ENCODE measurements at regions not wholly inside any gene's neighbourhood (a gene's known extent, or its start where the extent isn't known, plus 50 kb on each side); places are given as distances from the start of the nearest gene placed in this dataset.
"Not testable (repeated sequence)": the region's sequence is repeated elsewhere in the genome, so short reads cannot be mapped to it uniquely, and the experiment has no call there.

DNA sequence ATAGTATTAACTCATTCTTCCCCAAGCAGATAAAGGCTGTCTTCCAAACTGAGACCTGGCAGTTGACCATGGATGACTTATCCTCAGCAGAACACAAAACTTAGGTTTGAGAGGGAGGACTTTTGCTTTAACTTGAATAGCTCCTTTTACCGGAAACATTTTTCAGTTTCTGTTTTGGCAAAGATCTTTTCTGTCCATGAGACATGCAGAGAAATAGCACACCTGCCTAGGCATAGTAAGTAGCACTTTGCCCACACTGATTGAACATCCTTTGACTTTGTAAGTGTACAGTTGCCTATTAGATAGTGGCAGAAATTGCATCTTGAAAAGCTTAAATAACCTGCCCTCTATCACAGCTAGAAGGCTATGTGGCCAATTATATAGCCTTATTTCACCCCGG, 1962.5 kb downstream of the MRPL39 start:
- DNase-seq (ENCODE audit: low read depth, low spot score), result no peak
- H3K27ac ChIP-seq, result no peak overlapping the region

DNA sequence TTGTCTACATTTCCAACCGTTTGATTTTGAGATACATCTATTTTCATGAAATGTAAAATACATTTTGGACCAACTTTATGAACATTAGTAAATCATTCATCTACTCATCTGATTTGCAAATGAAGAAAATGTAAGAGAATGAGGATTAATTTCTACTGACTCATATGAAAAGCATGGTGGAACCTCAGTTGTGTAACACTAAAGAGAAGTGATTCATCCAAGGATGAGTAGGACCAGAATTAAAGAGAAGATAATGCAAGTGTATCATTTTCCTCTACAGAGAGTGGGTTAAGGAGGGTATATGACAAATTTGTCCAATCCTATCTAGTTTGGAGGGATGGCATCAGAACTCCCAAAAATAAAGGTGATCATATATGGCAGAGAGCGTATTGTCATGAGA, 1967.6 kb downstream of the MRPL39 start:
- no peak overlapping the region for H3K27ac ChIP-seq
- no peak for DNase-seq (ENCODE audit: low read depth, low spot score)

DNA sequence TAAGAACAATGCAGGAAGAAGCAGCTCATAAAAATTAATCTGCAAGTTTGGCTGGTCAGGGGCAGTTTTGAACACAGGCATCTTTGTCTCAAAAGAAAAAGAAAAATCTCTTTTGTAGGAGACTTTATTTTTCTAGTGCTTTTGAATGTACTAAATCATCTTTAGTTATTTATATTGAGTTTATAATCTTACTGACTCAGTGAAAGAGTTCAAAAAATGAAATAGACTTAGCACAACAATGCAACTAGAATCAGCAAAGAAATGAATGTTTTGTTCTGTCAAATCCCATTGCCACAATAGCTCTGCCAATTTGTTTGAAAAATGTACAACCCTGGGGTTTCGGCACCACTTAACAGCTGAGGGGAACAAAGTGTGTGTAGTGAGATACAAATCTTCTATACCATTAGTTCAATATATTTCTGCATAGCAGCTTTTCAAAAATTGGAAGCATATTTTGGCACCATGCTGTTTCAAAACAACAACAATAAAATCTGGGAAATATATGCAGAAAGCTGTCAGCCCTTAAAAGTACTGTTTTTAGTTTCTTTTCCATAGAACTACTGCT, 1969.1 kb downstream of the MRPL39 start:
- no peak overlapping the region for H3K27ac ChIP-seq
- no peak for DNase-seq (ENCODE audit: low read depth, low spot score)

DNA sequence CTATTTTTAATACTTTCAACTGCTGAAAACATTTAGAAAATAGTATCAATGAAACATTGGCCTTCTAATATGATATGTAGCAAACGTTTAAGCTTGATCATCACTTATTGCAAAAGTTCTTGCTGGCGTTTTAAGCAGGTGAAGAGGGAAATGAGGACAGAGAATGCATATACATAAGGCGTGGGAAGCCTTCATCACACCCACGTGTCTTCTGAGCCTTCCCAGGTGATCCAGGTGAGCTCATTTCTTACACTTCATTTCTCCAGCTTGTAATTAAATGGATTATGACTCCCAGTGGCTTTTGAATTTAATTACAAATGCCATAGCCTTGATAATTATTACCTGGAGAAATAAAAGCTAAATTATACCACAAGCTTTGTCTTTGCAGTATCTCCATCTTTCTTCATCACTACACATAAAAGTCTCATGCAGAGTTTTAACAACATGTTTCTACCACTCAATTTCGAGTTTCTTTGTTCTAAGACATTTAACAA, 1973.8 kb downstream of the MRPL39 start:
- H3K27ac ChIP-seq, result no peak overlapping the region
- no peak for DNase-seq (ENCODE audit: low read depth, low spot score)

DNA sequence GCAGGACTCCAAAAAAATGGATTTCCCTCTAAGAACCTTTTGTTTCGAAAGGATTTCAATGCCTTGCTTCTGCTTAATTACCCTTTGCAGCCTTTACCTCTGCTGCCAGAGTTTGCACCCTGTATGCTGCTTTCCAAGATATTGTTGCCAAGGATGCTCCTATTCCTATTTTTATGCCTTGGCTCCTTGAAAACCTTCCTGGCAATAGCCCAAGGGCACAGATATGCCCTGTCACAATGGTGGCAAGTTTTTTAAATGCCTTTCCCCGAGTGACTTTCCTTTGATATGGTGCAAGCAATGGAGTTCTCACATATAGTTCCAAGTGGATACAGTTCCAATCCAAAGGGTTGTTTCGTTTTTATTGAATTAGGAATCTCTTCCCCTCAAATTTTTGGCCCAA, 1983.0 kb downstream of the MRPL39 start:
- H3K27ac ChIP-seq, result no peak overlapping the region
- no peak for DNase-seq (ENCODE audit: low read depth, low spot score)

DNA sequence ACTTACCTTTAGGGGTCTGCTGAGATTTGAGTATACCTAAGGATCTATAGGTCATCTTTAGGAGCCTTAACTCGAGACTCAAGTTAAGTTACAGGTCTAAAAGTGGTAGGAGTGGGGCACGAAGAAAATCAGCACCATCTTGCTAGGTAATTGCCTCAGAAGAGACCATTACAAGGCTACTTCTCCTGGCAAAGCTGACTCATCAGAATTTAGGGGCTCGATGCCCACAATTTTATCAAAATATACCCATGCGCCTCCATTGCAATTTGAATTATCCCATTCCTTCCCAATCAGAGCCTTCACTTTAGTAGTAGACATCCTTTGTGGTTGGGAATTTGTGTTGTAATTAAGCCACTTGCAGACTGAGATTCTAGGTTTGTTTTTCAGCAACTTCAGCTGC, 1994.3 kb downstream of the MRPL39 start:
- H3K27ac ChIP-seq, result no peak overlapping the region
- DNase-seq (ENCODE audit: low read depth, low spot score), result no peak

DNA sequence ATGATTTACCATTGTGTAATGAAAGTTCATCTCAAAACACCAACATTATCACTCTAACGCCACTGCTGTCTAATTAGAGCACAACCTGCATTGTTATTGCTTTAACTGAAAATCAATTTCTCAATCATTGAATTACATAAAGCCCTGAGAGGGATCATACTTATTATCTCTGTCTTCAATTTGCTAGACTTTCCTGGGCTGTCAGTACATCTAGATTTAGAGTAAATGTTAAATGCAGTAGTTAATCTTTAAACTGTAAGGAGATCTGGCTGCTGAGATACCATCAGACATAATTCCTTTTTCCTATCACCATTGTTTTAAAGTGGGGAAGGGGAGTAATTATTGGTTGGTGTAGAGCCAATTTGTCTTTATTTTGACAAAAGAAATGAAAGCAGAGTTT, 1995.1 kb downstream of the MRPL39 start:
- H3K27ac ChIP-seq, result no peak overlapping the region
- DNase-seq (ENCODE audit: low read depth, low spot score), result no peak

DNA sequence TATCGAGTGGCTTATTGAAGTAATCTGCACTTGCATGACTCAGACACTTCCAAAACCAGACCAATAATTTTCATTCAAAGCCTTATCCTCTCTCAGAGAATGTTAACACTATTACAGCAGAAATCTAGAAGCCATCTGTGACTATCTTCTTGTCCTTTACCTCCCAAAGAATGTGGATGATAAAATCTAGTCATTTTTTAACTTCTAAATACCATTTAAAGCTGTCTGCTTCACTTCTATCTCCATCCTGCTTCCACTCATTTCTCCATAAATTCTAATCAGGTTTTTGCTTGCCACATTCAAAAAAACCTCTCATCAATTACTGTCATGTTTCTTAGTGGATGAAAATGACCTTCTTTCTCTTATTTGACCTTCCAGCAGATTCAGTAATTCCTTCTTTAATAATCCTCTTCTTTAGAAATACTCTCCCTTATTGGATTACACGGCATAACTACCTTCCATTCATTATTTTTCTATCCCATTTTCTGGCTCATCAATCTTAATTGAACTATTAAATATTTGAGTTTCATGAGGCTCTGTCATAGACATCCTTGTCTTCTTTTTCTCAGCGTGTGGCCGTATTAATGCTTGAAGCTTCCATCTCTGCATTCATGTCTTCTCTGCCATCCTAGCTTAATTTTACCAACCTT, 1999.4 kb downstream of the MRPL39 start:
- no peak overlapping the region for H3K27ac ChIP-seq
- no peak for DNase-seq (ENCODE audit: low read depth, low spot score)

DNA sequence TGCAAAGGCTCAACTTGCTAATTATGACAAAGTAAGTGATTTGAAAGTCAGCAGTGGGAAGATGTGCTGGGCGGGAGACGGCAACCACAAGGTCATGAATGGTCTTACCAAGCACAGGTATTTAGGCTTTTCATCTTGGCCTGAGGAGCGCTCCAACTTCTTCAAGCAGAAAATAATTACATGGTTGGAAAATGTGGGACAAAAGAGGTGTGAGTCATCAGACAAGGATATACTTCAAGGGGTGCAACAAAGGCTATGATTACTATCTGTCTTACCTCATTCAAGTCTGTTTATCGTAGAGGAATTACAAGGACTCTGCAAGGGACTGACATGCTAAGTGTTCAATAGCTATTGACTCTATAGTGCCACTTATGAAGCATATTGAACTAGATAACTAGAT, 2005.7 kb downstream of the MRPL39 start:
- H3K27ac ChIP-seq, result no peak overlapping the region
- DNase-seq (ENCODE audit: low read depth, low spot score), result no peak

DNA sequence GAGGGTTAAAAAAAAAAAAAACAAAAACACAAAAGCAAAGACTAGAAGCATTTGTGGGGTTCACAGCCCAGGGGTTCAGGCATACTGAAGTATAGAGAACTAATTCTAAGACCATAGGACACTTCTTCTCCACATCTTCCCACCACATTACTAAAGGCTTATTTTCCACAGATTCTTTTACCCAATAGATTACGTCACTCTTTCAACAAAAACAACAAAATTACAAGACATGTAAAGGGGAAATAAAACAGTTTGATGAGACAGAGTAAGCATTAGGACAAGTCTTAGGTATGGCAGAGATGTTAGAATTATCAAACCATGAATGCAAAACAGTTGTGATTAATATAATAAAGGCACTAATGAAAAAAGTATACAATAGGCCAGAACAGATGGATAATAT, 2013.7 kb downstream of the MRPL39 start:
- DNase-seq (ENCODE audit: low read depth, low spot score), result no peak
- H3K27ac ChIP-seq, result no peak overlapping the region

DNA sequence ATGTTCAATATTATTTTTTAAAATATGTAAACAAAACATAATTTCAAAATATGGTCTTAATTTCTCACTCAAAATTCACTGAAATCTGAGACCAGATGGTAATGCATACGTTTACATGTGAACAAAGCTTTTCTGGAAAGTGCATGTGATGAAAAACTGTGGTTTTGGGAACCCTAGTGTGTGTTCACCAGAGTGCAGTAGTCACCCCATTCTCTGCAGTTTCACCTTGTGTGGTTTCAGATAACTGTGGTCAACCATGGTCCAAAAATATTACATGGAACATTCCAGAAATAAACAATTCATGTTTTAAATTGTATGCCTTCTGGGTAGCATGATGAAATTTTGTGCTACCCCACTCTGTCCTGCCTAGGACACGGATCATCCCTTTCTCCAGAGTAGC, 2021.9 kb downstream of the MRPL39 start:
- no peak for DNase-seq (ENCODE audit: low read depth, low spot score)
- no peak overlapping the region for H3K27ac ChIP-seq

DNA sequence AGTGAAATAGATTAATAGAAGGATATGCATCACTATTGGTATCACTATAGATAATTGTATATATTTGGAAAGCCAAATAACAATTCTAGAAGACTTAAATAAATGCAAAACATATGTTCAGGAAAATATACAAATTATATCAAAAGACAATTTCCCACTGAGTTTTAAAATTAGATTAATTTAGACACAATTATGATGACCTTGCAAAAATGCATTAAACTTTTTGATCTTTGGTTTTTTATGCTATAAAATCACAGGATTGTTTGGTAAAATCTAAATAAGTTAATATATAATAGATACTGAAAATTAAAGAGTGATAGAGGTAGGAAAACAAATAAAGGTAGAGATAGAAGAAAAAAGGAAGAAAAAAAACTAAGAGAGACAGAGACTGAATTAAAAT, 2027.7 kb downstream of the MRPL39 start:
- DNase-seq (ENCODE audit: low read depth, low spot score), result no peak
- no peak overlapping the region for H3K27ac ChIP-seq

DNA sequence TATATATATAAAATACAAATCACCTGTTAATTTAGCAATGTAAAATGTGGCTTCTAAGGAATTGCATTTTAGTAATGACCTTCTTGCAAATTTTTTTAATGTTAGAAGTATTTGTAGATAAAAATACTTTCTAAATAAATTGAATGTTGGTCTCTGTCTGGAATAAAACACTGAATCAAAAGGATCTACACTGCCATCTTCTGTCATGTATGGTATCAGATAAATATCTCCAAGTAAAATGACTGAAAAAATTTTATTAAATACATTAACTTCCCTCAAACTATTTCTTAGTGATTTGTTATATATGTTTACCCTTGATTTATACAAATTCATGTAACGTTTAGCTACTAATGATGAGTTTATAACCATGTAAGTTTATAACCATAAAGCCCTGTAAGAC, 2029.3 kb downstream of the MRPL39 start:
- no peak overlapping the region for H3K27ac ChIP-seq
- no peak for DNase-seq (ENCODE audit: low read depth, low spot score)

DNA sequence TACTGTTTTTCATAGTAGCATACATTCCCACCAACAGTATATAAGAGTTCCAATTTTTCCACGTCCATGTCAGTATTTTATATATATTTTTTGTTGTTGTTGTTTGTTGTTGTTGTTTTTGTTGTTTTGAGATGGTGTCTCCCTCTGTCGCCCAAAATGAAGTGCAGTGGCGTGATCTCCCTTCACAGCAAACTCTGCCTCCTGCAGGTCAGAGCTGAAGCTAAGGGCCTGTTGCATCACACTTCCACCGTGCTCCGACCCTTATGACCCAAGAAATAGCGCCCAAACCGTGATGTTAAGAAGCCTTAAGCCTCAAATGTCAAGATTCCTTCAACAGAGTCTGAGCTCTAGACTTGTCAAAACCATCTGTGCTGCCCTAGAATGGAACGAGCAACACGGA, 2032.3 kb downstream of the MRPL39 start:
- DNase-seq (ENCODE audit: low read depth, low spot score), result no peak
- no peak overlapping the region for H3K27ac ChIP-seq

DNA sequence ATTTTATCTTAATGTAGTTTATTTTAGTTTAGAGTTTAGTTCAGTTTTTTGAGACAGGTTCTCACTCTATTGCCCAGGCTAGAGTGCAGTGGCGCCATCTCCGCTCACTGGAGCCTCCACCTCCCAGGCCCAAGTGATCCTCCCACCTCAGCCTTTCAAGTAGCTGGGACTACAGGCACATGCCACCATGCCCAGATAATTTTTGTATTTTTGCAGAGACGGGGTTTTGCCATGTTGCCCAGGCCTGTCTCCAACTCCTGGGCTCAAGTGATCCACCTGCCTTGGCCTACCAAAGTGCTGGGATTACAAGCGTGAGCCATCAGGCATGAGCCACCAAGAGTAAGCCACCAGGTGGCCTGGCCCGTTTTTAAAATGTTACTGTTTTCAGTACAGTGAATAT, 2058.4 kb downstream of the MRPL39 start:
- not testable (repeated sequence) for DNase-seq (ENCODE audit: low read depth, low spot score); H3K27ac ChIP-seq

DNA sequence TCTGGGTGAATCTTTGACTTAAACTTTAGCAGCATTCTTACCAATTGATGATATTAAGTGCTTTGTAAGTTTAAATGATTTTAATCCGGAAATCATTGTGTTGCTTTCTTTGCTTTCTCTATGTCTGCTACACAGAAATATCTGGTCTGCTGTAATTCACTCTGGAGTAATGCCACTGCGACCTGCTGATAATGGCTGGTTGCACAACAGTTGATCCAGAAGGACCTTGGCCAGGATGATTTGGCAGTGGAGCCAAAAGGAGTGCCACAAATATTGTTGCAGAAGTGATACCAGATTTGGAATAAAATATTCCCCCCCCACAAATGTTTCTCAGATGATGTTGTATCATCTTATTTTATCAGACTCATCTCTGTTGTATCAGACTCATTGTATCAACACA, 2063.9 kb downstream of the MRPL39 start:
- DNase-seq (ENCODE audit: low read depth, low spot score), result no peak

DNA sequence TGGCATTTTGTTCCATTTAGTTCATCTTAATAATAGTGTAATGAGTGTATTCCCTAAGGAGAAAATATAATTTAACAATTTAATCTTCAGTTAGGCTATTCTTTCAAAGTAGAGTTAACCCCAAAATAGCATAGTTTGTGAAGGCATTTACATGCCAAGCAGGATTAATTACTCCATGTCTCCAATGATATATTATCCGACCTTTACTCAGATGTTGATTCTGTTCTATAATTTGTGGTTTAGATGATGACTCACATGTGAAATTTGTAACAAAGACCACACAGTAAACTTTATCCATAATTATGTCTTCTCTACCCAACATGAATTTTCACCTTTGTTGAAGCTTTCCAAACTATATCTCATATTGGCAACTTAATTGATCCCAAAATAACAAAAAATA, 2065.2 kb downstream of the MRPL39 start:
- no peak for DNase-seq (ENCODE audit: low read depth, low spot score)
- no peak overlapping the region for H3K27ac ChIP-seq

More for the DNA sequence above, 2063.9 kb downstream of the MRPL39 start:
- no peak overlapping the region for H3K27ac ChIP-seq

DNA sequence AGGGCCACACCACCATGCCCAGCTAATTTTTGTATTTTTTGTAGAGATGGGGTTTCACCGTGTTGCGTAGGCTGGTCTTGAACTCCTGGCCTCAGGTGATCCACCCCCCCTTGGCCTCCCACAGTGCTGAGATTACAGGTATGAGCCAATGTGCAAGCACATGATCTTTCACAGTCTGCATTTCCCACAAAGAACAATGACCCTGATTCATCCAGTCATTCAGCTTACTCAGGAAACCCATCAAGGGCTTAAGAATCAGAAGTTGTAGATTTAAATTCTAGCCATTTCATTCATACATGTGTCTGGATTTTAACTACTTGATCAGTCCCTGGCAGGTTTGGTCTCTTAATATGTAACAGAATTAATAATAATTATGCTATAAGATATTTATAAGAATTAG, 2065.7 kb downstream of the MRPL39 start:
- DNase-seq (ENCODE audit: low read depth, low spot score), result no peak
- H3K27ac ChIP-seq, result no peak overlapping the region

DNA sequence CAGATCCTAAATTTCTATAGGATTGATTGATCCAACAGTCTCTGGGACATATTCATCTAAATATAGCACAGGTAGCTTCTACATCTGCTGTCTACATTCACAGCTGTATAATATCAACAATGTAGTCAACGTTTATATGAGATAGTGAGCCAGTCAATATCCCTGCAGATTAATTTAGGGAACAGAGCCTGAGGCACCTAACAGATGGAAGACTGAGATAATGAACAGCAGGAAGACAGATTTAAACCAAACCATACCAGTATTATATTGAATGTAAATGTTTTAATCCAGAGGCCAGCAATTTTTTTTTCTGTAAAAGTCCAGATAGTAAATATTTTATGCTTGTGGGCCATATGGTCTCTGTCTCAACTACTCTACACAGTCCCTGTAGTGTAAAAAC, 2072.4 kb downstream of the MRPL39 start:
- no peak overlapping the region for H3K27ac ChIP-seq
- no peak for DNase-seq (ENCODE audit: low read depth, low spot score)

DNA sequence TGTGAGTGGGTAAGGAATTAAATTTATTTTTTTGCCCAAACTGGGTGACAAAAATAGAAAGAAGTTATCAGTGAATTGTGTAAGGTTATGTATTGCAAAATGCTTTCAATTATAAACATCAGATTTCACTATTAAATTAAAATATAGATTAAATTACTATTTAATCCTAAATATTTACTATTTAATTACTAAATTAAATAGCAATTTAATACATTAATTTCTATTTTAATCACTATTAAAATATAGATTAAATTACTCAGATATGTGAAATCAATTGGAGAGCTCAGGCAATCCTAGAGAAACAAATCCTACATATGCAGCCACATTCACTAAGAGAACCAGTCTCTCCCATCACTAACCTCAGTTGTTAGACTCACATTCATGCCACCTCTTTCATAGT, 2075.8 kb downstream of the MRPL39 start:
- DNase-seq (ENCODE audit: low read depth, low spot score), result no peak
- H3K27ac ChIP-seq, result no peak overlapping the region

DNA sequence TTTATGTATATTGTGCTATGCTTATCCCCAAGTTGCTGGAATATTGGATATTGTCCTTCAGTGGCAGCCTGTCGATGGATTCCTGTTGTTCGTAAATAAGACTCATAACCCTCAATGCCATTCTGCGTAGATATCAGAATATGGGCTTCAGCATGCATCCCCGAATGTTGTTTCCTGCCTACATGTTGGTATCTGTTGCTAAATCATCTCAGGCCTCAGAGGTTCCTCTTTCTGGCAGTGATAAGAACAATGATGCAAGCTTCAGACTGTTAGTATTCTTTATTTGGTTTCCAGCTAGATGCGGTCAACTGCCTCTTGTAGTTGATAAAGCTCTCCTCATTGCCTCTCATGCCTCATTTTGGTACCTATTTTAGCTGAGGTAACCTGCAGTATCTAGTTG, 2082.6 kb downstream of the MRPL39 start:
- H3K27ac ChIP-seq, result no peak overlapping the region
- no peak for DNase-seq (ENCODE audit: low read depth, low spot score)

DNA sequence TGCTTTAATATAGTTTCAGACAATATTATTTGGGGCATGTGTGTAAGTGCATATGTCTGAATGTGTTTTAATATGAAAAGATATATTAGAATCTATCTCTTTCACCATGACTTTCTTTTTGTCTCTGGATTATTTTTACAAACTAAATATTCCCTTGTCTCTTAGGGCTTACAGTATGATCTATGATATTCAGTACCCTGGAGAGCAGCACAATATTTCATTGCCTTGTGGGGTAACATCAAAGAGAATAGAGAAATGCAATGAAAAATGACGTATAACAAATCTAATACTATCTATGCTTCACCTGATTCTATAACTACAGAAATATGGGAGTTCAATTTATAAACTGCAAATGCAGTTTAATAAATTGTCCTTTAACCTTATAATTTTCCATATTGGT, 2084.5 kb downstream of the MRPL39 start:
- DNase-seq (ENCODE audit: low read depth, low spot score), result no peak
- no peak overlapping the region for H3K27ac ChIP-seq

Data from epithelial cell of prostate (primary cell).